Gastroesophageal sphincter (tissue), 3 donors: ENCODE measurements at regions not wholly inside any gene's neighbourhood (a gene's known extent, or its start where the extent isn't known, plus 50 kb on each side); places are given as distances from the start of the nearest gene placed in this dataset.

ENCODE experiments used
- EP300 ChIP-seq: sonication (generic); formaldehyde crosslinking; IDR thresholded peaks from one replicate; pipeline ENCODE4 v1.6.1; 2017; ENCODE audit warnings: antibody characterized with exemption, mild to moderate bottlenecking
- POLR2A ChIP-seq, 2 donors: fragments of 450-650 bp; IDR thresholded peaks; one replicate each; pipeline ENCODE4 v1.6.1; 2017; ENCODE audit warnings: antibody characterized with exemption in 2 of 2, mild to moderate bottlenecking in 2 of 2, moderate library complexity in 1 of 2
- TF ChIP-seq, protein P1 (sequence below), 4 experiments: fragments of 200-600 bp in 2 of 4; fragments of 450-650 bp in 2 of 4; sonication (generic) in 1 of 4; IDR thresholded peaks; one replicate each; pipeline ENCODE4 v1.5.1; 2017 to 2019; ENCODE audit warnings: antibody characterized with exemption in 4 of 4, mild to moderate bottlenecking in 2 of 4, moderate library complexity in 2 of 4

DNA sequence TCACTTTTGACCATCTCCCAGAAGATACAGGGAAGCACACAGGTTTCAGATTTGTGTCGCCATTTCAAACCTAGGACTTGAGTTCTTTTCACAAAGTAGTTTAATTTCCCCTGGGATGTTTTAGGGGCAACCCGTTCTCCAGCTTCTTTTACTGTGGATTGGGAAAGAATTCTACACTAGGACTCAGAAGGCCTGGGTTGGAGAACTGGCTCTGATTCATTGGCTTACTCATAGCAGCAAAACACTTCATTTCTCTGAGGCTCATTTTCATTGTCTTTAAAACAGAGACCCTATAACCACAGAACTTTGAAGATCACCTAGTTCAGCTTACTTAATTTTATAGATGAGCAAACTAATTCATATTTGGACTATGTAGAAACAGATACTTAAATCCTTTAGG lies 175.9 kb upstream of the SALL1 start:
- TF ChIP-seq, protein P1, sequence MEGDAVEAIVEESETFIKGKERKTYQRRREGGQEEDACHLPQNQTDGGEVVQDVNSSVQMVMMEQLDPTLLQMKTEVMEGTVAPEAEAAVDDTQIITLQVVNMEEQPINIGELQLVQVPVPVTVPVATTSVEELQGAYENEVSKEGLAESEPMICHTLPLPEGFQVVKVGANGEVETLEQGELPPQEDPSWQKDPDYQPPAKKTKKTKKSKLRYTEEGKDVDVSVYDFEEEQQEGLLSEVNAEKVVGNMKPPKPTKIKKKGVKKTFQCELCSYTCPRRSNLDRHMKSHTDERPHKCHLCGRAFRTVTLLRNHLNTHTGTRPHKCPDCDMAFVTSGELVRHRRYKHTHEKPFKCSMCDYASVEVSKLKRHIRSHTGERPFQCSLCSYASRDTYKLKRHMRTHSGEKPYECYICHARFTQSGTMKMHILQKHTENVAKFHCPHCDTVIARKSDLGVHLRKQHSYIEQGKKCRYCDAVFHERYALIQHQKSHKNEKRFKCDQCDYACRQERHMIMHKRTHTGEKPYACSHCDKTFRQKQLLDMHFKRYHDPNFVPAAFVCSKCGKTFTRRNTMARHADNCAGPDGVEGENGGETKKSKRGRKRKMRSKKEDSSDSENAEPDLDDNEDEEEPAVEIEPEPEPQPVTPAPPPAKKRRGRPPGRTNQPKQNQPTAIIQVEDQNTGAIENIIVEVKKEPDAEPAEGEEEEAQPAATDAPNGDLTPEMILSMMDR (IDR thresholded peaks at IDR 0.05): no peak
- no peak for TF ChIP-seq EP300
- no peak for TF ChIP-seq POLR2A (IDR thresholded peaks at IDR 0.05)
